ENCODE measurements at regions not wholly inside any gene's neighbourhood (a gene's known extent, or its start where the extent isn't known, plus 50 kb on each side); places are given as distances from the start of the nearest gene placed in this dataset.
"Not testable (repeated sequence)": the region's sequence is repeated elsewhere in the genome, so short reads cannot be mapped to it uniquely, and the experiment has no call there.

GRCh38 chr1:220454155-220454777 is 73.7 kb upstream of the MARK1 start:
- H3K27me3 ChIP-seq (ENCODE audit: control insufficient read depth in 2 of 2, insufficient read depth in 2 of 2, low read length in 2 of 2): no peaks in the 10 kb centered on the region
- Mint-ChIP-seq H3K9me3 (peaks cover 0 to 3% (median 0%) of the 10 kb centered on the region in 11 donors), H3K4me1 (no peaks in the 10 kb centered on the region), H3K36me3 (no peaks in the 10 kb centered on the region), H3K4me3 (no peak overlapping the region), H3K27me3 (peaks cover 11 to 37% (median 30%) of the 10 kb centered on the region in 5 donors), H3K27ac (no peak overlapping the region)
- CTCF ChIA-PET: no interaction called here
- no peak overlapping the region for H3K27ac ChIP-seq (ENCODE audit: low read depth, low read length)
- H3K9me3 ChIP-seq (ENCODE audit: control insufficient read depth in 2 of 3, low read length in 3 of 3): no peaks in the 10 kb centered on the region
- POLR2A ChIA-PET: no interaction called here
- no peaks in the 10 kb centered on the region for H3K4me1 ChIP-seq (ENCODE audit: control insufficient read depth in 2 of 2, insufficient read depth in 2 of 2, low read length in 2 of 2)
- no peaks in the 10 kb centered on the region for H3K36me3 ChIP-seq (ENCODE audit: control insufficient read depth in 2 of 3, insufficient read depth in 3 of 3, low read length in 3 of 3)
- no peak overlapping the region for H3K4me3 ChIP-seq (ENCODE audit: low read length)
- DNase-seq (no peak), ATAC-seq (no peak)
- intact Hi-C loops (cut with micrococcal nuclease): no loop called here

GRCh38 chr1:220453371-220453770 is 74.6 kb upstream of the MARK1 start:
- Histone ChIP-seq H3K4me3 (ENCODE audit: low read length) (no peak overlapping the region), H3K9me3 (ENCODE audit: control insufficient read depth in 2 of 3, low read length in 3 of 3) (no peaks in the 10 kb centered on the region), H3K27me3 (ENCODE audit: control insufficient read depth in 2 of 2, insufficient read depth in 2 of 2, low read length in 2 of 2) (no peaks in the 10 kb centered on the region), H3K4me1 (ENCODE audit: control insufficient read depth in 2 of 2, insufficient read depth in 2 of 2, low read length in 2 of 2) (no peaks in the 10 kb centered on the region), H3K36me3 (ENCODE audit: control insufficient read depth in 2 of 3, insufficient read depth in 3 of 3, low read length in 3 of 3) (no peaks in the 10 kb centered on the region), H3K27ac (ENCODE audit: low read depth, low read length) (no peak overlapping the region)
- H3K4me3 Mint-ChIP-seq: no peak overlapping the region
- H3K27me3 Mint-ChIP-seq: peaks cover 11 to 43% (median 37%) of the 10 kb centered on the region in 5 donors
- DNase-seq (no peak), ATAC-seq (no peak)
- ChIA-PET CTCF (no interaction called here), POLR2A (no interaction called here)
- H3K36me3 Mint-ChIP-seq: no peaks in the 10 kb centered on the region
- no peaks in the 10 kb centered on the region for H3K4me1 Mint-ChIP-seq
- H3K27ac Mint-ChIP-seq: no peak overlapping the region
- intact Hi-C loops (cut with micrococcal nuclease): no loop called here
- peaks cover 0 to 3% (median 0%) of the 10 kb centered on the region in 11 donors for H3K9me3 Mint-ChIP-seq

- Mint-ChIP-seq H3K36me3 (no peaks in the 10 kb centered on the region), H3K27ac (no peak overlapping the region), H3K4me3 (no peak overlapping the region), H3K27me3 (peaks cover 9 to 44% (median 36%) of the 10 kb centered on the region in 5 donors), H3K9me3 (peaks cover 0 to 8% (median 0%) of the 10 kb centered on the region in 11 donors), H3K4me1 (no peaks in the 10 kb centered on the region)
- H3K9me3 ChIP-seq (ENCODE audit: control insufficient read depth in 2 of 3, low read length in 3 of 3): no peaks in the 10 kb centered on the region
- intact Hi-C loops (cut with micrococcal nuclease): no loop called here
- CTCF ChIA-PET: no interaction called here
- no peak overlapping the region for H3K4me3 ChIP-seq (ENCODE audit: low read length)
- H3K27me3 ChIP-seq (ENCODE audit: control insufficient read depth in 2 of 2, insufficient read depth in 2 of 2, low read length in 2 of 2): no peaks in the 10 kb centered on the region
- no peak for DNase-seq
- H3K27ac ChIP-seq (ENCODE audit: low read depth, low read length): no peak overlapping the region
- H3K36me3 ChIP-seq (ENCODE audit: control insufficient read depth in 2 of 3, insufficient read depth in 3 of 3, low read length in 3 of 3): no peaks in the 10 kb centered on the region
- H3K4me1 ChIP-seq (ENCODE audit: control insufficient read depth in 2 of 2, insufficient read depth in 2 of 2, low read length in 2 of 2): no peaks in the 10 kb centered on the region
- ATAC-seq: no peak
- POLR2A ChIA-PET: no interaction called here
These were observed 76.4 kb upstream of the MARK1 start for GRCh38 chr1:220451532-220451931.

GRCh38 chr1:220450927-220451326 is 77.0 kb upstream of the MARK1 start:
- ChIA-PET POLR2A (no interaction called here), CTCF (no interaction called here)
- Histone ChIP-seq H3K27ac (ENCODE audit: low read depth, low read length) (no peak overlapping the region), H3K9me3 (ENCODE audit: control insufficient read depth in 2 of 3, low read length in 3 of 3) (no peaks in the 10 kb centered on the region), H3K4me1 (ENCODE audit: control insufficient read depth in 2 of 2, insufficient read depth in 2 of 2, low read length in 2 of 2) (no peaks in the 10 kb centered on the region), H3K27me3 (ENCODE audit: control insufficient read depth in 2 of 2, insufficient read depth in 2 of 2, low read length in 2 of 2) (no peaks in the 10 kb centered on the region), H3K4me3 (ENCODE audit: low read length) (no peak overlapping the region), H3K36me3 (ENCODE audit: control insufficient read depth in 2 of 3, insufficient read depth in 3 of 3, low read length in 3 of 3) (no peaks in the 10 kb centered on the region)
- H3K9me3 Mint-ChIP-seq: peaks cover 0 to 10% (median under 1%) of the 10 kb centered on the region in 11 donors
- intact Hi-C loops (cut with micrococcal nuclease): no loop called here
- ATAC-seq (no peak), DNase-seq (no peak)
- no peak overlapping the region for H3K4me3 Mint-ChIP-seq
- H3K36me3 Mint-ChIP-seq: no peaks in the 10 kb centered on the region
- no peak overlapping the region for H3K27ac Mint-ChIP-seq
- H3K4me1 Mint-ChIP-seq: no peaks in the 10 kb centered on the region
- peaks cover 9 to 46% (median 39%) of the 10 kb centered on the region in 5 donors for H3K27me3 Mint-ChIP-seq

- no peaks in the 10 kb centered on the region for H3K36me3 Mint-ChIP-seq
- H3K27me3 Mint-ChIP-seq: peaks cover 12 to 44% (median 23%) of the 10 kb centered on the region in 5 donors
- no peaks in the 10 kb centered on the region for H3K4me1 Mint-ChIP-seq
- no peak overlapping the region for H3K4me3 ChIP-seq (ENCODE audit: low read length)
- no peak overlapping the region for H3K27ac Mint-ChIP-seq
- intact Hi-C loops (cut with micrococcal nuclease): no loop called here
- no peak overlapping the region for H3K4me3 Mint-ChIP-seq
- ChIA-PET POLR2A (interaction anchor here (0.6 kb wide), 1 partner anchor 962 kb away, joined by 6 read pairs; no protein-coding TSS in a partner anchor), CTCF (no interaction called here)
- DNase-seq (no peak), ATAC-seq (no peak)
- H3K9me3 Mint-ChIP-seq: peaks cover 0 to 22% (median 6%) of the 10 kb centered on the region in 11 donors
- no peaks in the 10 kb centered on the region for H3K27me3 ChIP-seq (ENCODE audit: control insufficient read depth in 2 of 2, insufficient read depth in 2 of 2, low read length in 2 of 2)
- H3K9me3 ChIP-seq (ENCODE audit: control insufficient read depth in 2 of 3, low read length in 3 of 3): no peaks in the 10 kb centered on the region
- no peaks in the 10 kb centered on the region for H3K4me1 ChIP-seq (ENCODE audit: control insufficient read depth in 2 of 2, insufficient read depth in 2 of 2, low read length in 2 of 2)
- H3K36me3 ChIP-seq (ENCODE audit: control insufficient read depth in 2 of 3, insufficient read depth in 3 of 3, low read length in 3 of 3): no peaks in the 10 kb centered on the region
- H3K27ac ChIP-seq (ENCODE audit: low read depth, low read length): no peak overlapping the region
These were observed 79.7 kb upstream of the MARK1 start for GRCh38 chr1:220448217-220448616.

- H3K4me1 Mint-ChIP-seq; H3K27me3 ChIP-seq (ENCODE audit: control insufficient read depth in 2 of 2, insufficient read depth in 2 of 2, low read length in 2 of 2); H3K36me3 Mint-ChIP-seq; intact Hi-C loops (cut with micrococcal nuclease); CTCF ChIA-PET; H3K4me1 ChIP-seq (ENCODE audit: control insufficient read depth in 2 of 2, insufficient read depth in 2 of 2, low read length in 2 of 2); H3K36me3 ChIP-seq (ENCODE audit: control insufficient read depth in 2 of 3, insufficient read depth in 3 of 3, low read length in 3 of 3); POLR2A ChIA-PET; H3K4me3 Mint-ChIP-seq; H3K27ac Mint-ChIP-seq; H3K9me3 ChIP-seq (ENCODE audit: control insufficient read depth in 2 of 3, low read length in 3 of 3); ATAC-seq; DNase-seq; H3K4me3 ChIP-seq (ENCODE audit: low read length); H3K27ac ChIP-seq (ENCODE audit: low read depth, low read length): not testable (repeated sequence)
- peaks cover 0 to 25% (median 7%) of the 10 kb centered on the region in 11 donors for H3K9me3 Mint-ChIP-seq
- H3K27me3 Mint-ChIP-seq: peaks cover 9 to 50% (median 33%) of the 10 kb centered on the region in 5 donors
These were observed 83.3 kb upstream of the MARK1 start for GRCh38 chr1:220444586-220444985.

- Mint-ChIP-seq H3K27me3 (peaks cover 6 to 36% (median 13%) of the 10 kb centered on the region in 5 donors), H3K9me3 (peaks cover 0 to 19% (median 7%) of the 10 kb centered on the region in 11 donors), H3K4me3 (no peak overlapping the region), H3K4me1 (no peaks in the 10 kb centered on the region), H3K36me3 (no peaks in the 10 kb centered on the region), H3K27ac (no peak overlapping the region)
- intact Hi-C loops (cut with micrococcal nuclease): no loop called here
- H3K36me3 ChIP-seq (ENCODE audit: control insufficient read depth in 2 of 3, insufficient read depth in 3 of 3, low read length in 3 of 3): no peaks in the 10 kb centered on the region
- H3K27me3 ChIP-seq (ENCODE audit: control insufficient read depth in 2 of 2, insufficient read depth in 2 of 2, low read length in 2 of 2): no peaks in the 10 kb centered on the region
- H3K4me3 ChIP-seq (ENCODE audit: low read length): no peak overlapping the region
- CTCF ChIA-PET: no interaction called here
- no peaks in the 10 kb centered on the region for H3K9me3 ChIP-seq (ENCODE audit: control insufficient read depth in 2 of 3, low read length in 3 of 3)
- no peak for ATAC-seq
- DNase-seq: no peak
- no peak overlapping the region for H3K27ac ChIP-seq (ENCODE audit: low read depth, low read length)
- no peaks in the 10 kb centered on the region for H3K4me1 ChIP-seq (ENCODE audit: control insufficient read depth in 2 of 2, insufficient read depth in 2 of 2, low read length in 2 of 2)
- POLR2A ChIA-PET: no interaction called here
These were observed 86.7 kb upstream of the MARK1 start for GRCh38 chr1:220441211-220441610.

All from naive thymus-derived CD4-positive, alpha-beta T cell (primary cell).